HG03442 (cell line): ENCODE measurements at regions not wholly inside any gene's neighbourhood (a gene's known extent, or its start where the extent isn't known, plus 50 kb on each side); places are given as distances from the start of the nearest gene placed in this dataset.
"Not testable (repeated sequence)": the region's sequence is repeated elsewhere in the genome, so short reads cannot be mapped to it uniquely, and the experiment has no call there.

Experiments
- ATAC-seq: cut with Tn5 transposase; IDR thresholded peaks from one replicate; pipeline ENCODE4 v1.9.1; 2021; ENCODE audit warnings: mild to moderate bottlenecking, moderate library complexity; ENCODE audit not compliant: unreplicated experiment

DNA sequence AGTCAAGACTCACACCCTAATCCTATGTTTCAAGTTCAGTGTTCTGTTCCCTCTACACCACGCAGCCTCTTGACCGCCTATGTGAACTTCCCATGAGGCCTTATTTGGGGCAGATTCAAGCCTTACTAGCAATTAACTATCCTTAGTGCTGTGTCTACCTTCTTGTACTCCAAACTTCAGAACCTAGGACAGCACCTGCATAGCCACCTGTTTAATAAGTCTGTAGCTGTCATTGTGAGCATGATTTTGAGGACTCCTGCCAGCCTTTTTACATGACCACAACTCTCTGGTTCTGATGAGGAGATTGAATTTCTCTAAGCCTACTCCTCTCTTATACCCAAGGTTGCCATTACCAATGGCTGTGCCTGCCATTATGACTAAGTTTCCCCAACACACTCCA lies 50.8 kb upstream of the PCSK1 start:
- no peak for ATAC-seq

DNA sequence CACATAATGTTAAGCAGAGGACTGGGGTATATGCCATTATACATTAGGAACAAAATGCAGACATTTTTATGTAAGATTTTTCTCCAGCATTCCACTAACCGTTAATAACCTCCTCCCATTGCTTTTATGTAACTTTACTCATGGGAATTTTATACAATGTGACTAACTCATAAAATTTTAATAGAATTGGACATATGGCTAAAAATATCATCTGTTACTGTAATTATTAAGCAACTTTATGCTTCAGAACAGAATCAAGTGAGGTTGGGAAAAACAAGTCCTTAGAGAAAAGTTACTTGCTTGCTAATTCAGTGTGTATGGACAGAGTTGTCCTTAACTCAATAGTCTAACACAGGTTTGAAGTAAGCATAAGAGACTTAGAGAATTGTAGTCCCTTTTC lies 54.8 kb upstream of the PCSK1 start:
- no peak for ATAC-seq

GRCh38 chr5:96489532-96489931 lies 56.5 kb upstream of the PCSK1 start:
- no peak for ATAC-seq

DNA sequence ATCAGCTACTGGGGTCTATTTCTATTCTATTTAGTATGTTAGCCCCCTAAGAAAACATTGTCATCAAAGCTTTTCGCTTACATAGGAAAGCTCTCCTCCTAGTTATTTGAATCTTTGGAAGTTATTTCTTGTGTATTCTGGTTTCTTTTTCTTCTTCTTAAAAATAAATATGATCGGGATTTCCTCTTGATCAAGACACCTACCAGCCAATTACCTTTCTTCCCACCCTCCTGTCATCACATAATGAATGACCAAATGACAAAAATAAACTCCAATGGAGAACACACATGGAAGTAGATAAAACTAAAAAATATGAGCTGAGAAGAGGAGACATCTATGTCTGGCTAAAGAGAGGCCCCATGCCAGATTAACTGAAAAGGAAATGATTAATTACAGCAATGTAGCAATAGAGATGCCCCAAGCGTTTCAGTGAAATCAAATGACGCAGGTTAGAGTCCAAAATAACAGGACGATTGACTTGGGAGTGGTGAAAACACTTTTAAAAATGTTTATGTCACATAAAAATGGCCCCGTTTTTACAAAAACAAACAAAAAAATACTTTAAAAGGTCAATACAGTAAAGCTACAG lies 59.5 kb upstream of the PCSK1 start:
- ATAC-seq = no peak

GRCh38 chr5:96493219-96493790 lies 60.3 kb upstream of the PCSK1 start:
- no peak for ATAC-seq

GRCh38 chr5:96495412-96495811 lies 62.4 kb upstream of the PCSK1 start:
- ATAC-seq = not testable (repeated sequence)

DNA sequence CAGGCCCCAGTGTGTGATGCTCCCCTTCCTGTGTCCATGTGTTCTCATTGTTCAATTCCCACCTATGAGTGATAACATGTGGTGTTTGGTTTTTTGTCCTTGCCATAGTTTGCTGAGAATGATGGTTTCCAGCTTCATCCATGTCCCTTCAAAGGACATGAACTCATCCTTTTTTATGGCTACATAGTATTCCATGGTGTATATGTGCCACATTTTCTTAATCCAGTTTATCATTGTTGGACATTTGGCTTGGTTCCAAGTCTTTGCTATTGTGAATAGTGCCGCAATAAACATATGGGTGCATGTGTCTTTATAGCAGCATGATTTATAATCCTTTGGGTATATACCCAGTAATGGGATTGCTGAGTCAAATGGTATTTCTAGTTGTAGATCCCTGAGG lies 64.0 kb upstream of the PCSK1 start:
- ATAC-seq = not testable (repeated sequence)

DNA sequence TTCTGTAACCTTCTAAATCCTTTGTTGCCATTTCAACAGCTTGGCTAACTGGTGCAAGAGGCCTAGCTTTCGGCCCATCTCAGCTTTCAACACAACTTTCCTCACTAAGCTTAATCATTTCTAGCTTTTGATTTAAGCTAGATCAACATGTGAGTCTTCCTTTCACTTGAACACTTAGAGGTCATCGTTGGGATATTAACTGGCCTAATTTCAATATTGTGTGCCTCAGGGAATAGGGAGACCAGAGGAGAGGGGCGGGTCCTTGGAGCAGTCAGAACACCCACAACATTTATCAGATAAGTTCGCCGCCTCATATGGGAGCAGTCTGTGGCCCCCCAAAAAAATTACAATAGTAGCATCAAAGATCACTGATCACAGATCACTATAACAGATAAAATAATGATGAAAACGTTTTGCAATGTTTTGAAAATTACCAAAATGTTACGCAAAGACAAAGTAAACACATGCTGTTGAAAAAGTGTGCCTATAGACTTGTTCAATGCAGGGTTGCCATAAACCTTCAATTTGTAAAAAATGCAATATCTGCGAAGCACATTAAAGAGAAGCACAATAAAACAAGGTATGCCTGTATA lies 66.8 kb upstream of the PCSK1 start:
- ATAC-seq = no peak

DNA sequence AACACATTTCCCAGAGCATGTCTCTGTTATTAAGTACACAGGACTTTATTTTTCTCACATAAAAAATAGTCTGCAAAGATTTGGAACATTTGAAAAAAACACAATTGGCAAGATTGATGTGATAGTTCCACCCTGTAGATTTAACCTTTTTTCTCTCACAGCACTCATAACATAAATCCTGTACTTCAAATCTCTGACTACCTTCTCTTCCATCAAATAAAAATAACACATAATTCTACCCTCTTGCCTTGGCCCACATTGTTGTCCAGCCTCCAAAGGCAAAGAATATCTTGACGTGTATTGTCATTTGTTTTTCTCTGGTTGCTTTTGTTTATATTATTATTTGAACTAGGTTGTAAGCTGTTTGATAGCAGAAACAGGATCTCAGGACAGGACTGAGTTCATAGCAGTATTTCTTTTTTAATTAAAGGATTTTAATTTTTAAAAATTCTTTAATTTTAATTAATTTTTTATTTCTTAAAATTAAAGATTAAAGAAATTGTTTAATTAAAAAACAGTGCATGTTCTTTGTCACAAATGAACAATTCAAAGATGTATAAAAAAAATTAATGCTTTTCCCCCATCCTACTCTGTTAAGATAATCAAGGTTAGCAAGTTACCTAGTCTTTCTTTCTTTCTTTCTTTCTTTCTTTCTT lies 69.1 kb upstream of the PCSK1 start:
- ATAC-seq = no peak

GRCh38 chr5:96503501-96504236 lies 70.6 kb upstream of the PCSK1 start:
- ATAC-seq = no peak

DNA sequence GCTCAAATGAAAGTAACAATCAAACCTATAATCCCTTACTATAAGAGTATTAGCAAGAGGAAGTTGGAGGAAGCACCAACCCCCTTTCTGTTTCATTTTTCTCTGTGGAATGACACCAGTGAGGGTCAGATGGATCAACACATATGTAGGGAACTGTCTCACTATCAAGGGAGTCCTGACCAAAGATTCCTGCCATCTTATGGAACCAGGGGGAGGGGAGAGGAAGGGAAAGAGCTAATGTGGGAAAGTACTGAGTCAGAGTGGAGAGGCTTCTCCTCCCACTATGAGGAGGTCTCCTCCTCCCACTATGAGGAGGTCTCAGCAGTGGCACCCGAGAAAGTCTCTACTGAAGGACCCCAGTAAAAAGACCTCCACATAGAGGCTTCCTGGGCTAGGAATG lies 73.3 kb upstream of the PCSK1 start:
- no peak for ATAC-seq

DNA sequence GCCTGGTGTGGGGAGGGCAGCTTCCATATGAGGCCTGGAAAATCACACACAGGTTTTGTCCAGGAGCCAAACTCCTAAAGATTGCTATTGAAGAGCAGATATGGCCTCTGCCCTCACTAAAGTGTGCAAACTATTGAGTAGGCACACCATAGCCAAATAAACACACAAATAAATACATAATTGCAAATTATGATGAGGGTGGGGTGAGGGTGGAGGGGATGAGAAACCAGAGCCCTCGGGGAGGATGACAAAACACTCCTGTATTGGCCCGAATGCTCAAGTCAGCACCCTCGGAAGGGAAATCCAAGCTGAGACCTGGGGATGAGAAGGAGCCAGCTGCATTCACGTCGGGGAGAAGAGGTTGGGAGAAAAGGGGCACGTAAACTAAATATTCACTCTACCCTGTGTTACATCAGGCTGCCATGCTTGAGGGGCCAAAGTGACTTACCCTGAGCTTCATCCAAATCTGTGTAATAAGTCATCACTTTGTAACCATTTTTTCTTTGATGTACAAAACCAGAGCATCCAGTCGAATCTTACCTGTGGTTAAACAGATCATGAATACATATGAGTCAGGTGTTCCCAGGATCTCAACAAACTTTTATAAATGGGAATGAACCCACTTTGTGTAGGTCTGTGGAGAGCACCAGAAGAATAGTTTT lies 73.9 kb upstream of the PCSK1 start:
- ATAC-seq = no peak

DNA sequence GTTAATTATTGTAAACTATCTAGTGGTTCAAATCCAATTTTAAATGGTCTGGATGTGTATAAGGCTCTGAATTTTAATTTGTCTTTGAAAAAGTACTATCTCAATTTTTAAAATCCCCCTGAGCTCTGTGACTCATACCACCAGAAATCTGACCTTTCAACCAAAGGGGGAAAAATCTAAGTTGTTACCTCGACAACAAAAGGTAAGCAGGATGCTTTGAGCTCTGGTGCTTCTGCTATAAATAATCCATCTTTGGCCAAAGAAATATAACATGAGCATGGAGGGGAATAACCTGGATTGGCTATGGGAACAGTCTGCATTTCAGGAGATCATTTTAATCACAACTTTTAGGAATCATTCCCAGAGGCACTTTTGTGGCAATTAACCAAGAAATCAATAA lies 76.3 kb upstream of the PCSK1 start:
- ATAC-seq = no peak

DNA sequence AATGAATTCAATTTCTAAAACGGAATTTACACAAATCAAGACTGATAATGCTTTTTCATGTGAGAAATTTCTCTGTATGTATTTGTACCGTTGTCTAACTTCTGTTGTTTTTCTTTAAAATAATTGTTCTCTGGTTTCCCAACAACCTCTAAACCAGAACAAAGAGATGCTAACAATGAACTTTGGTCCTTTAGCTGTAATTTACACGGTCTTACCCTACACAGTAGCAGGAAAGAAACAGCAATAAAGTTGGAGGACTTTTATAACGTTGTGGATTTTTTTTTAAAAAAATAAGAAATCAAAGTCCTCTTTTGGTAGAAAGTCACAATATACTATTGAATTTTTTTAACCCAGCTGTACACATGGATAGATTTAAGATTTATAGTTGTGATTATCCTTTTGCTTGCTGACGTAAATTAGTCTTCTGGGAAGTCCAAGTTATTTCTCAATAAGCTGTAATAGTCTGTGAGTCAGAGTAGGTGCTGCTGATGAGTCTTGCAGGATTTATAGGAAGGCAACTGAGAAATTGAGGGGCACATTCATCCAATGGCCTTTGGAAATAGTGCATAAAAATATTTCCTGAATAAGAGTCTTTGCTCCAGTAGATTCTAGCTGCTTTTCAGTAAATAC lies 76.8 kb upstream of the PCSK1 start:
- no peak for ATAC-seq

- ATAC-seq = no peak
Observed at GRCh38 chr5:96516631-96517071, 83.6 kb upstream of the PCSK1 start.

- ATAC-seq = no peak
Observed at GRCh38 chr5:96517295-96517694, 84.2 kb upstream of the PCSK1 start.

- no peak for ATAC-seq
Observed at GRCh38 chr5:96520345-96520744, 87.3 kb upstream of the PCSK1 start.

DNA sequence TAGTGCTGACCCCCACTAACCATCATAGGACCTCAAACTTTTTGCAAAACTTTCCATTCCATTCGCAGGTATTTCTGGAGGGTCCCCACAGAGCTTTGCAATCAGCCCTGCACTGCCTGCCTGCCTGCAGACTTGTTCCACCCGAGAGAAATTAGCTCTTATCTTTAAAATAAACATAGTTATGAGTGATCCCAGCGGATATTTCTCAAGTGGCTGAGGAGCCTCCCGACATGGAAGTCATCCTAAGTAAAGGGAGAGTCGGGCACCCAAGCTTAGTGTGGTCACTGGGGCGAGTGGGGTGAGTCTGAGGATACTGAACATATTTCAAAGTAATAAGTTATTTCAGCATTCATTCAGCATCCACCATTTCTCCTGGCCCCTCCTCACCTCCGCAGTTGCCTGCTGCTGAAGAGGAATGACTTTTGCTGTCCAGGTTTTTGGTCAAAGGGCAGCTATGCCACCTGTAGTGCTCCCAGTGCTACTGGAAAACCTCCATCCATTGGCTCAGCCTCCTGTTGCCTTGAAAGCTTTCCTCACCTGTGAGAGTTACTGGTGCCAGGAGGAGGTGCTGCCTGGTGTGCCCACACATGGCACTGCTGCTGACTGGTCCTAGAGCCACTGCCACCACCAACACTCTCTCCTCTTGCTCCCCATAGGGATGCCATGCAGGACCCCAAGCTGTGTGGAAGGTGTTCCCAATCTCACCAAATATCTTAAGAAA lies 89.7 kb upstream of the PCSK1 start:
- ATAC-seq = no peak

DNA sequence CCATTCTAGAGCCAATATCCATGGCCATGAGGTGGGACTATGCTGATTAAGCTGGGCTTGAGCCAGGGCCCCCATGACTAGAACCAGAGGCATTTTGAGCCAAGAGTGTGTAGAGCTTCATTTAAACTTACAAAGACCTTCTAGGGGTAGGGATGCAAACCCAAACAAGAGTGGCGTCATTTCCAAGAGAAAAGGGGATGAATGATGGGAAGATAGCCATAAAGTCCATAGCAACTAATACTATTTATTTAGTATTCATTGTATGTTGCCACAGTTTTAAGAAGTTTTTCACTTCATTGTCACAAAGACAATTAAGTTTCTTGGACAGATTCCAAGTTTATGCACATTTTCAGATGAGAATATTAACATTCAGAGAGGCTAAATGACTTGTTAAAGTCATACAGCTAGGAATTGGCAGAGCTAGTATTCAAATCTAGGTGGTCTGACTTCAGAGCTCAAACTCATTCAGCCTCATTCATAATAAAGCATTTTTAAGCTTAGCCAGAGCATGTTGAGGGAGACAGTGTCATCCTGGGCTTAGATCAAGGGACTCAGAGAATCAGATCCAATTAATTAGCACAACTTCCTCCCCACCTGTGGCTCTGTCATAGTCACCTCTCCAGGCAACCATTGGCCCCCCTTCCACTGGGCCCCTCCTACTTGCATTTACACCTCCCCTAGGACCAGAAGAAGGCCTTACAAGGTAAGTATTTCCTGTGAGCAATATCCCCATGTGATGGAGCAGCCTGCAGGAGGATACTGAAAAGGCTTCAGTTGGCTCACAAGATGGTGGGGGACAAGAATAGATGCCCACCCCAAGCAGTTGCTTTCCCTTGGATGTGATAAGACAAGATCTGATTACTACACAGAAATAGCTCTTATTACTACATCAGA lies 95.0 kb upstream of the PCSK1 start:
- ATAC-seq = no peak
